HG03159 (cell line): ENCODE measurements at regions not wholly inside any gene's neighbourhood (a gene's known extent, or its start where the extent isn't known, plus 50 kb on each side); places are given as distances from the start of the nearest gene placed in this dataset.
"Not testable (repeated sequence)": the region's sequence is repeated elsewhere in the genome, so short reads cannot be mapped to it uniquely, and the experiment has no call there.

ENCODE experiments used
- ATAC-seq: cut with Tn5 transposase; IDR thresholded peaks from one replicate; pipeline ENCODE4 v1.9.1; 2021; ENCODE audit warnings: mild to moderate bottlenecking, moderate library complexity; ENCODE audit not compliant: unreplicated experiment

GRCh38 chr20:1827510-1827973, 67.7 kb upstream of the SIRPA start:
- ATAC-seq: no peak

GRCh38 chr20:1825938-1826445, 69.2 kb upstream of the SIRPA start:
- no peak for ATAC-seq

GRCh38 chr20:1825507-1825906, 69.7 kb upstream of the SIRPA start:
- no peak for ATAC-seq

GRCh38 chr20:1824834-1825233, 70.4 kb upstream of the SIRPA start:
- ATAC-seq: no peak

GRCh38 chr20:1824181-1824580, 71.0 kb upstream of the SIRPA start:
- ATAC-seq: no peak

GRCh38 chr20:1823450-1823844, 71.8 kb upstream of the SIRPA start:
- ATAC-seq: no peak

- no peak for ATAC-seq
Observed at GRCh38 chr20:1822564-1823449, 72.4 kb upstream of the SIRPA start.

- ATAC-seq: no peak
Observed at GRCh38 chr20:1820138-1821079, 74.8 kb upstream of the SIRPA start.

- ATAC-seq: no peak
Observed at GRCh38 chr20:1819311-1820137, 75.7 kb upstream of the SIRPA start.

- ATAC-seq: no peak
Observed at GRCh38 chr20:1818895-1819294, 76.3 kb upstream of the SIRPA start.

- no peak for ATAC-seq
Observed at GRCh38 chr20:1818247-1818840, 76.9 kb upstream of the SIRPA start.

GRCh38 chr20:1817577-1818211, 77.5 kb upstream of the SIRPA start:
- ATAC-seq: no peak

- no peak for ATAC-seq
Observed at GRCh38 chr20:1816384-1817381, 78.5 kb upstream of the SIRPA start.

- no peak for ATAC-seq
Observed at GRCh38 chr20:1815502-1816085, 79.6 kb upstream of the SIRPA start.

- ATAC-seq: not testable (repeated sequence)
Observed at GRCh38 chr20:1814861-1815260, 80.3 kb upstream of the SIRPA start.

- no peak for ATAC-seq
Observed at GRCh38 chr20:1813674-1814635, 81.3 kb upstream of the SIRPA start.

- no peak for ATAC-seq
Observed at GRCh38 chr20:1813101-1813529, 82.1 kb upstream of the SIRPA start.
